Panc1 (cell line): ENCODE measurements at regions not wholly inside any gene's neighbourhood (a gene's known extent, or its start where the extent isn't known, plus 50 kb on each side); places are given as distances from the start of the nearest gene placed in this dataset.
"Not testable (repeated sequence)": the region's sequence is repeated elsewhere in the genome, so short reads cannot be mapped to it uniquely, and the experiment has no call there.

Experiments used
- ATAC-seq: fragments of 200-7000 bp; cut with Tn5 transposase; 2 replicates; pipeline ENCODE4 v1.9.1; 2020; ENCODE audit warnings: mild to moderate bottlenecking, moderate library complexity
- BruUV-seq: library from RNA; stranded (reverse); fragments of 400-500 nt; replicated peaks from 2 replicates; lab custom pipeline; 2021; lab: Mats Ljungman, UMichigan
- CTCF ChIA-PET: fragments of 300-600 bp; sonication (Branson Sonifier 250); formaldehyde crosslinking; loops from one replicate; lab custom pipeline; 2022; ENCODE audit warnings: antibody characterized with exemption; lab: Charles Lee
- POLR2A ChIA-PET: fragments of 300-600 bp; sonication (Branson Sonifier 250); formaldehyde crosslinking; loops from one replicate; lab custom pipeline; 2022; ENCODE audit warnings: antibody characterized with exemption; lab: Charles Lee
- DNase-seq: peaks from one replicate; pipeline ENCODE4 v3.0.0-alpha.2; 2010; ENCODE audit warnings: low read depth, low spot score
- H3K27ac ChIP-seq: 2 replicates; pipeline ENCODE4 v1.5.1; 2011; ENCODE audit warnings: mild to moderate bottlenecking, low read length, inconsistent platforms
- H3K27me3 ChIP-seq: fragments of 200-500 bp; sonication (Bioruptor generic); 2 replicates; pipeline ENCODE4 v1.6.0; 2014; ENCODE audit warnings: low read length, inconsistent platforms; ENCODE audit not compliant: control insufficient read depth, insufficient read depth
- H3K36me3 ChIP-seq: fragments of 200-500 bp; sonication (Bioruptor generic); 2 replicates; pipeline ENCODE4 v1.5.1; 2014; ENCODE audit warnings: inconsistent platforms, mild to moderate bottlenecking, low read length, moderate library complexity; ENCODE audit not compliant: control insufficient read depth, insufficient read depth
- H3K4me1 ChIP-seq: 2 replicates; pipeline ENCODE4 v1.5.1; 2011; ENCODE audit warnings: inconsistent platforms, mild to moderate bottlenecking, low read length, moderate library complexity; ENCODE audit not compliant: control insufficient read depth, insufficient read depth
- H3K4me3 ChIP-seq, 2 experiments: 2 replicates each; pipeline ENCODE4 v1.5.1; 2011 to 2012; ENCODE audit warnings: low read depth in 2 of 2, low read length in 2 of 2, mild to moderate bottlenecking in 2 of 2, inconsistent platforms in 1 of 2, moderate library complexity in 1 of 2
- H3K9me3 ChIP-seq: fragments of 200-500 bp; sonication (Bioruptor generic); 2 replicates; pipeline ENCODE4 v1.5.1; 2014; ENCODE audit warnings: low read depth, mild to moderate bottlenecking, inconsistent platforms, low read length, moderate library complexity; ENCODE audit not compliant: control insufficient read depth, insufficient read depth
- CTCF ChIP-seq: fragments of 450-650 bp; IDR thresholded peaks from 2 replicates; pipeline ENCODE4 v1.5.1; 2017; ENCODE audit warnings: mild to moderate bottlenecking
- POLR2AphosphoS5 ChIP-seq: IDR thresholded peaks from 2 replicates; pipeline ENCODE4 v1.6.1; 2012; ENCODE audit warnings: mild to moderate bottlenecking, low read depth, low read length, moderate library complexity
- REST ChIP-seq, 2 experiments: IDR thresholded peaks; 2 replicates each; pipeline ENCODE4 v1.6.1; 2011 to 2012; ENCODE audit warnings: low read depth in 2 of 2, control low read depth in 1 of 2, low read length in 1 of 2, mild to moderate bottlenecking in 1 of 2, moderate library complexity in 1 of 2; ENCODE audit not compliant: insufficient read depth in 1 of 2
- SIN3A ChIP-seq: IDR thresholded peaks from 2 replicates; pipeline ENCODE4 v1.6.1; 2012; ENCODE audit warnings: low read depth, mild to moderate bottlenecking, low read length, moderate library complexity, borderline replicate concordance; ENCODE audit not compliant: insufficient read depth
- TCF7L2 ChIP-seq: IDR thresholded peaks from 2 replicates; pipeline ENCODE4 v1.6.1; 2011; ENCODE audit warnings: mild to moderate bottlenecking, low read depth, low read length, inconsistent platforms
- in situ Hi-C: cut with HindIII; loops from 2 replicates; pipeline ENCODE4 v1.10.0; 2016; ENCODE audit warnings: low sequenced_read_pairs, low pct_unique_long_range_greater_than_20kb
- intact Hi-C: fragments of 100-400 bp; cut with micrococcal nuclease; formaldehyde crosslinking; loops from one replicate; pipeline ENCODE4 v1.10.0; 2022; ENCODE audit not compliant: unreplicated experiment

GRCh38 chr5:56375011-56375410 lies 141.9 kb upstream of the ANKRD55 start:
- Histone ChIP-seq H3K27me3 (0 out of 2 replicates have a peak, but pooled peaks cover 2% of the 10 kb centered on the region), H3K9me3 (no peaks in the 10 kb centered on the region), H3K27ac (no peak overlapping the region), H3K4me3 (no peak overlapping the region), H3K36me3 (no peaks in the 10 kb centered on the region), H3K4me1 (no peaks in the 10 kb centered on the region)
- ChIA-PET CTCF (interaction anchor here (0.5 kb wide), 1 partner anchor 243 kb away, joined by 5 read pairs; no protein-coding TSS in a partner anchor), POLR2A (no interaction called here)
- in situ Hi-C loops (no loop called here), intact Hi-C loops (no loop called here)
- no TSS peak for BruUV-seq
- no peak for DNase-seq
- ATAC-seq: no peak
- TF ChIP-seq REST (IDR thresholded peaks at IDR 0.05; ENCODE audit: insufficient read depth in 1 of 2, low read depth in 2 of 2, low read length in 1 of 2) (no peak), TCF7L2 (no peak), SIN3A (no peak), CTCF (no peak), POLR2AphosphoS5 (no peak)

- H3K9me3 ChIP-seq, BruUV-seq, CTCF ChIA-PET, H3K27me3 ChIP-seq, DNase-seq, H3K36me3 ChIP-seq, in situ Hi-C loops, POLR2A ChIA-PET, intact Hi-C loops, ATAC-seq, H3K4me3 ChIP-seq, H3K27ac ChIP-seq, H3K4me1 ChIP-seq: not testable (repeated sequence)
Measured at GRCh38 chr5:56372491-56372890, 139.4 kb upstream of the ANKRD55 start.

- POLR2A ChIA-PET: no interaction called here
- no peaks in the 10 kb centered on the region for H3K27me3 ChIP-seq
- H3K4me1 ChIP-seq: no peaks in the 10 kb centered on the region
- no TSS peak for BruUV-seq
- no peak overlapping the region for H3K27ac ChIP-seq
- H3K4me3 ChIP-seq: no peak overlapping the region
- H3K9me3 ChIP-seq: no peaks in the 10 kb centered on the region
- CTCF ChIA-PET: no interaction called here
- no peak for ATAC-seq
- intact Hi-C loops: no loop called here
- TF ChIP-seq CTCF (no peak), TCF7L2 (no peak), REST (IDR thresholded peaks at IDR 0.05; ENCODE audit: insufficient read depth in 1 of 2, low read depth in 2 of 2, low read length in 1 of 2) (no peak), POLR2AphosphoS5 (no peak), SIN3A (no peak)
- in situ Hi-C loops: no loop called here
- no peaks in the 10 kb centered on the region for H3K36me3 ChIP-seq
- DNase-seq: no peak
Measured at GRCh38 chr5:56369361-56369811, 136.3 kb upstream of the ANKRD55 start.
